Liver (tissue), 8 donors: ENCODE measurements at regions not wholly inside any gene's neighbourhood (a gene's known extent, or its start where the extent isn't known, plus 50 kb on each side); places are given as distances from the start of the nearest gene placed in this dataset.

ENCODE experiments used
- DNase-seq: peaks from one replicate; pipeline ENCODE4 v3.0.0-alpha.2; 2017; ENCODE audit warnings: low spot score
- H3K27ac ChIP-seq, 2 donors: one replicate each; pipeline ENCODE4 v1.7.0; 2013; ENCODE audit warnings: inconsistent platforms in 2 of 2, low read length in 2 of 2, control low read depth in 1 of 2, low read depth in 1 of 2, mild to moderate bottlenecking in 1 of 2
- H3K27me3 ChIP-seq, 4 donors: one replicate each; pipeline versions ENCODE4 v1.6.1 to v1.7.0; 2013; ENCODE audit warnings: low read length in 3 of 4, inconsistent platforms in 1 of 4, mild to moderate bottlenecking in 1 of 4, moderate library complexity in 1 of 4; ENCODE audit not compliant: control insufficient read depth in 4 of 4, insufficient read depth in 4 of 4
- H3K36me3 ChIP-seq, 4 donors: one replicate each; pipeline versions ENCODE4 v1.6.1 to v1.7.0; 2013; ENCODE audit warnings: low read length in 3 of 4, mild to moderate bottlenecking in 3 of 4, low read depth in 1 of 4, moderate library complexity in 1 of 4; ENCODE audit not compliant: control insufficient read depth in 4 of 4, insufficient read depth in 3 of 4
- H3K4me1 ChIP-seq, 4 donors: one replicate each; pipeline versions ENCODE4 v1.6.1 to v1.7.0; 2013; ENCODE audit warnings: low read length in 3 of 4, mild to moderate bottlenecking in 3 of 4, moderate library complexity in 1 of 4; ENCODE audit not compliant: control insufficient read depth in 4 of 4, insufficient read depth in 4 of 4
- H3K4me3 ChIP-seq, 3 donors: one replicate each; pipeline versions ENCODE4 v1.6.1 to v1.7.0; 2013; ENCODE audit warnings: low read length in 3 of 3, control low read depth in 1 of 3, low read depth in 1 of 3, mild to moderate bottlenecking in 1 of 3
- H3K9ac ChIP-seq, 2 donors: one replicate each; pipeline ENCODE4 v1.7.0; 2013; ENCODE audit warnings: low read length in 2 of 2, mild to moderate bottlenecking in 2 of 2, moderate library complexity in 2 of 2, control low read depth in 1 of 2, low read depth in 1 of 2
- H3K9me3 ChIP-seq, 4 donors: one replicate each; pipeline versions ENCODE4 v1.6.1 to v1.7.0; 2013; ENCODE audit warnings: low read length in 3 of 4; ENCODE audit not compliant: control insufficient read depth in 4 of 4
- CTCF ChIP-seq: fragments of 150-350 bp; IDR thresholded peaks from 2 replicates; pipeline ENCODE4 v1.5.1; 2017; ENCODE audit warnings: improper control_type of control experiment, low read depth, low read length; ENCODE audit not compliant: missing input control
- EGR1 ChIP-seq, 2 donors: IDR thresholded peaks; 2 replicates each; pipeline ENCODE4 v1.6.1; 2016 to 2018; ENCODE audit warnings: antibody characterized with exemption in 2 of 2, low read depth in 2 of 2
- FOXA1 ChIP-seq: IDR thresholded peaks from 2 replicates; pipeline ENCODE4 v1.6.1; 2016; ENCODE audit warnings: antibody characterized with exemption
- FOXA2 ChIP-seq: IDR thresholded peaks from 2 replicates; pipeline ENCODE4 v1.6.1; 2016; ENCODE audit warnings: antibody characterized with exemption
- GABPA ChIP-seq, 2 donors: IDR thresholded peaks in 1 of 2; conservative IDR thresholded peaks in 1 of 2; 2 replicates each; pipeline ENCODE4 v1.6.1; 2016; ENCODE audit warnings: antibody characterized with exemption in 2 of 2, mild to moderate bottlenecking in 1 of 2, moderate library complexity in 1 of 2
- HNF4A ChIP-seq, 2 donors: conservative IDR thresholded peaks; 2 replicates each; pipeline ENCODE4 v1.6.1; 2016; ENCODE audit warnings: antibody characterized with exemption in 2 of 2, mild to moderate bottlenecking in 2 of 2
- HNF4G ChIP-seq: IDR thresholded peaks from 2 replicates; pipeline ENCODE4 v1.6.1; 2016; ENCODE audit warnings: antibody characterized with exemption
- JUND ChIP-seq, 2 donors: IDR thresholded peaks; 2 replicates each; pipeline ENCODE4 v1.6.1; 2016; ENCODE audit warnings: antibody characterized with exemption in 2 of 2
- MAX ChIP-seq: IDR thresholded peaks from 2 replicates; pipeline ENCODE4 v1.6.1; 2016; ENCODE audit warnings: antibody characterized with exemption
- NR2F2 ChIP-seq: IDR thresholded peaks from 2 replicates; pipeline ENCODE4 v1.6.1; 2016; ENCODE audit warnings: antibody characterized with exemption
- RAD21 ChIP-seq, 2 donors: IDR thresholded peaks; 2 replicates each; pipeline ENCODE4 v1.6.1; 2016; ENCODE audit warnings: antibody characterized with exemption in 2 of 2, mild to moderate bottlenecking in 2 of 2
- REST ChIP-seq: IDR thresholded peaks from 2 replicates; pipeline ENCODE4 v1.6.1; 2016; ENCODE audit warnings: antibody characterized with exemption, mild to moderate bottlenecking
- RXRA ChIP-seq, 2 donors: IDR thresholded peaks; 2 replicates each; pipeline ENCODE4 v1.6.1; 2017 to 2018; ENCODE audit warnings: antibody characterized with exemption in 2 of 2, mild to moderate bottlenecking in 1 of 2
- SP1 ChIP-seq: IDR thresholded peaks from 2 replicates; pipeline ENCODE4 v1.6.1; 2018; ENCODE audit warnings: antibody characterized with exemption, mild to moderate bottlenecking
- TAF1 ChIP-seq: conservative IDR thresholded peaks from 2 replicates; pipeline ENCODE4 v1.6.1; 2016; ENCODE audit warnings: antibody characterized with exemption, mild to moderate bottlenecking
- YY1 ChIP-seq: IDR thresholded peaks from 2 replicates; pipeline ENCODE4 v1.6.1; 2016; ENCODE audit warnings: antibody characterized with exemption, mild to moderate bottlenecking
- ZBTB33 ChIP-seq: IDR thresholded peaks from 2 replicates; pipeline ENCODE4 v1.6.1; 2016; ENCODE audit warnings: antibody characterized with exemption
- WGBS: extraction: QIAGEN DNeasy Blood & Tissue Kit; methylation state at CpG from one replicate; pipeline ENCODE4 v1.1.7; 2013; 5-methylcytosine and 5-hydroxymethylcytosine counted together
- donor health status: healthy.
- donor health status: healthy.
- donor health status: healthy.
- donor health status: healthy.
- donor health status: healthy.

- Histone ChIP-seq H3K9me3 (no peaks in the 10 kb centered on the region), H3K9ac (no peak overlapping the region), H3K4me3 (no peak overlapping the region), H3K27me3 (peaks cover 0 to 3% (median 0%) of the 10 kb centered on the region in 4 donors), H3K27ac (no peak overlapping the region), H3K36me3 (no peaks in the 10 kb centered on the region), H3K4me1 (no peaks in the 10 kb centered on the region)
- no peak for DNase-seq
- 31% methylated on average over 3 of the region's 3 CpGs for WGBS
- TF ChIP-seq ZBTB33, result no peak
- TF ChIP-seq GABPA (IDR thresholded peaks at IDR 0.05 in 1 of 2, conservative IDR thresholded peaks at IDR 0.05 in 1 of 2), result no peak
- TF ChIP-seq HNF4A (conservative IDR thresholded peaks at IDR 0.05), result no peak
- no peak for TF ChIP-seq HNF4G
- no peak for TF ChIP-seq NR2F2
- TF ChIP-seq FOXA1, result no peak
- TF ChIP-seq CTCF, result no peak
- TF ChIP-seq RXRA (IDR thresholded peaks at IDR 0.05), result no peak
- no peak for TF ChIP-seq RAD21 (IDR thresholded peaks at IDR 0.05)
- TF ChIP-seq SP1, result no peak
- TF ChIP-seq JUND (IDR thresholded peaks at IDR 0.05), result no peak
- TF ChIP-seq MAX, result no peak
- TF ChIP-seq YY1, result no peak
- no peak for TF ChIP-seq TAF1
- TF ChIP-seq FOXA2, result no peak
- TF ChIP-seq REST, result no peak
Measured at GRCh38 chr14:85223667-85224066, 306.3 kb upstream of the FLRT2 start.

- WGBS, result 80% methylated on average over 3 of the region's 3 CpGs
- H3K9ac ChIP-seq, result no peak overlapping the region
- H3K4me1 ChIP-seq, result no peaks in the 10 kb centered on the region
- H3K4me3 ChIP-seq, result no peak overlapping the region
- no peak for DNase-seq
- peaks cover 0 to 3% (median 0%) of the 10 kb centered on the region in 4 donors for H3K27me3 ChIP-seq
- no peaks in the 10 kb centered on the region for H3K36me3 ChIP-seq
- no peak for TF ChIP-seq YY1
- no peak for TF ChIP-seq CTCF
- TF ChIP-seq GABPA (IDR thresholded peaks at IDR 0.05 in 1 of 2, conservative IDR thresholded peaks at IDR 0.05 in 1 of 2), result no peak
- TF ChIP-seq EGR1 (IDR thresholded peaks at IDR 0.05; ENCODE audit: low read depth in 2 of 2), result no peak
- no peak for TF ChIP-seq FOXA1
- no peak for TF ChIP-seq RXRA (IDR thresholded peaks at IDR 0.05)
- no peak for TF ChIP-seq ZBTB33
- no peak for TF ChIP-seq TAF1
- no peak for TF ChIP-seq HNF4A (conservative IDR thresholded peaks at IDR 0.05)
- TF ChIP-seq SP1, result no peak
- no peak for TF ChIP-seq JUND (IDR thresholded peaks at IDR 0.05)
- no peak overlapping the region for H3K27ac ChIP-seq
- H3K9me3 ChIP-seq, result no peaks in the 10 kb centered on the region
Measured at GRCh38 chr14:85224241-85224640, 305.7 kb upstream of the FLRT2 start.
